ENCODE measurements at regions not wholly inside any gene's neighbourhood (a gene's known extent, or its start where the extent isn't known, plus 50 kb on each side); places are given as distances from the start of the nearest gene placed in this dataset.
A peak's percentile ranks its signal among the peaks of the same experiment; 100 is the strongest.
"Not testable (repeated sequence)": the region's sequence is repeated elsewhere in the genome, so short reads cannot be mapped to it uniquely, and the experiment has no call there.

GRCh38 chr9:99634186-99634585, 187.5 kb upstream of the NR4A3 start:
- peak in 1 of 2 donors; percentile 7 for DNase-seq

GRCh38 chr9:99635032-99635431, 186.7 kb upstream of the NR4A3 start:
- DNase-seq: no peak

DNA sequence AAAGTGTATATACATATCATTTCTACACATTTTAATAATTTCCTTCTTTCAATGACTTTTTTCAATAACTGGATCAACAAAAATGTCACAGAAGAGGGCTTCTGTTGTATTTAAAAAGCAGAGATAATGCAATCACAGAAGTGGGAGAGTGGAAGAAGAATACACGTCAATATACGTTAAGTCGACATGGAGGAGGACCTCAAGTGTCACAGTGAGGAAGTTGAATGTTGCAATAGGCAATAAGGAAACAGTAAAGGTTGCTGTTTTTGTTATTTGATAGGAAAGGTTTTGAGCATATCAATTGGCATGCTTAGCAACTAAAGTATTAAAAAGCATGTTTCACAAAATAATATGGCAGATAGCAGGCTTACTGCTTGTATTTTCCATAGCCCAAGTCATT, 184.0 kb upstream of the NR4A3 start:
- DNase-seq: no peak

DNA sequence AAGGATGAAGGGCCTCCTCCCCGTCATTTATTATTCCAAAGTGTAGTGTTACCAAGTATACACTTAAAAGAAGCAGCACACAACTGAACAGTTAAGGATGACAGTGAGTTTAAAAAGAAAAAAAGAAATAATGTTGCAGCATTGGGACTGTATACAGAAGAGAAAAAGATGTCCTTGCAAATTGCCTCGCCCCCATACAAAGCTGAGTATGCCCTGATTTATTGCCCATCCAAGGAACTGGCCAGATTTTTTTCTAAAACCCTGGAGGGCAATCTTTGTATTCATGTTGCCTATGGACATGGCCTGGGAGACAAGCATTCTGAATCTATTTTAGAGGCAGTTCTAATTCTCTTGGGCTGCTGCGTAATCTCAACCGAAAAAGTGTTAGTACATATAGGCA, 182.7 kb upstream of the NR4A3 start:
- DNase-seq: no peak

GRCh38 chr9:99647604-99648003, 174.1 kb upstream of the NR4A3 start:
- no peak for DNase-seq

GRCh38 chr9:99650187-99650874, 171.4 kb upstream of the NR4A3 start:
- DNase-seq: no peak

DNA sequence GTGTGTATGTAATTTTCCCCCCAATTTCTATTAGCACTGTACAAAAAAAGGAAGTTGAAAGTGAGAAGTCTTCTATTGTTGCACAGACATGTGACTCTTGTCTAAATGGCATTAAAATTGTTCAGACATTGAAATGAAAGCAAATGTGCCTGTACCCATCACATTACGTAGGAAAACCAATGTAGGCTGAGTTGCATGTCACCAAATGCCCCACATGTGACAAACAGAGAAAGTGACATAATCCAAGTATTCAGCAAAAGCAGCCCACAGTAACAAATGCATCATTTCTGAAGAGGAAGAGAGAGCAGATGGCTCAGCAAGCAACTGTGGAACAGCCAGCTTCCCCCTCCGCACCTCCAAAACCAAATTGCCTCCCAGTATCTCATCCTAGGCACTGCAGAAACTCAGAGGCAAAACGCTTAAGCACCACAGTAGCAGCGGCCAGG, 161.5 kb upstream of the NR4A3 start:
- DNase-seq: peak; percentile 25 to 51

DNA sequence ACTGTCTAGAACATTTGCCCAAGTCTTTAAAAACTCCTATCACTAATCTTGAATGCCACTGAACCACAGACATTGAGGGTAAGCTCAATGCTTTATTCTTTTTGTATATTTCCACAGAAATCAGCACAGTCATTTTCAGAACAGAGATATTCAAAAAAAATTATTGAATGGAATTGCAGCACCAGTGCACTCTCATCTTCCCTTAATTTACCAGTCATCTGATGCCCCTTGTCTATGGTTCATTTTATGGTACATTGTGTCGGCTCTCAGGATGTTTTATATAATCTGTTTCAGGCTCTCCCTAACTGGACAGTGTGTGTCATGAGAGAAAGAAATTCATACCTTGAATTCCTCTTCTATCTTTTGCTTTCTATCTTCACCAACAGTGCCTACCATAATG, 158.4 kb upstream of the NR4A3 start:
- no peak for DNase-seq

GRCh38 chr9:99663856-99664255, 157.8 kb upstream of the NR4A3 start:
- DNase-seq: no peak

- DNase-seq: peak in 1 of 2 donors; percentile 3
These were observed 155.1 kb upstream of the NR4A3 start for GRCh38 chr9:99666571-99666970.

DNA sequence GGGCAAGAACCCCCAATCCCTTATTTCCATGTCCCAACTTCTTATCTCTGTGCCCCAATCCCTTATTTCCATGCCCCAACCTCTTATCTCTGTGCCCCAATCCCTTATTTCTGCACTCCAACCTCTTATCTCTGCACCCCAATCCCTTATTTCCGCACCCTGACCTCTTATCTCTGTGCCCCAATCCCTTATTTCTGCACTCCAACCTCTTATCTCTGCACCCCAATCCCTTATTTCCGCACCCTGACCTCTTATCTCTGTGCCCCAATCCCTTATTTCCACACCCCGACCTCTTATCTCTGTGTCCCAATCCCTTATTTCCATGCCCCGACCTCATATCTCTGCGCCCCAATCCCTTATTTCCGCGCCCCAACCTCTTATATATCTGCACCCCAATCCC, 150.8 kb upstream of the NR4A3 start:
- DNase-seq: not testable (repeated sequence)

GRCh38 chr9:99677281-99677680, 144.4 kb upstream of the NR4A3 start:
- DNase-seq: no peak

GRCh38 chr9:99678566-99678965, 143.1 kb upstream of the NR4A3 start:
- no peak for DNase-seq

- no peak for DNase-seq
These were observed 141.5 kb upstream of the NR4A3 start for GRCh38 chr9:99680191-99680590.

DNA sequence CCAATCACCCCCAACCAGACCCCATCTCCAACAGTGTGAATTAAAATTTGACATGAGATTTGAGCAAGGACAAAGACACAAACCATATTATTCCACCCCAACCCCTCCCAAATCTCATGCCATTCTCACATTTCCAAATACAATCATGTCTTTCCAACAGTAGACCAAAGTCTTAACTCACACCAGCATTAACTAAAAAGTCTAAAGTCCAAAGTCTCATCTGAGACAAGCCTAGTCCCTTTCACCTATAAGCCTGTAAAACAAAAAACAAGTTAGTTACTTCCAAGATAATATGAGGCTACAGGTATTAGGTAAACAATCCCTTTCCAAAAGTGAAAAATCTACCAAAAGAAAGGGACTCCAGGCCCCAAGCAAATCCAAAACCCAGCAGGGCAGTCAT, 140.6 kb upstream of the NR4A3 start:
- no peak for DNase-seq

GRCh38 chr9:99682378-99682777, 139.3 kb upstream of the NR4A3 start:
- DNase-seq: no peak

- no peak for DNase-seq
These were observed 138.8 kb upstream of the NR4A3 start for GRCh38 chr9:99682870-99683269.

- DNase-seq: no peak
These were observed 131.1 kb upstream of the NR4A3 start for GRCh38 chr9:99690573-99690972.

DNA sequence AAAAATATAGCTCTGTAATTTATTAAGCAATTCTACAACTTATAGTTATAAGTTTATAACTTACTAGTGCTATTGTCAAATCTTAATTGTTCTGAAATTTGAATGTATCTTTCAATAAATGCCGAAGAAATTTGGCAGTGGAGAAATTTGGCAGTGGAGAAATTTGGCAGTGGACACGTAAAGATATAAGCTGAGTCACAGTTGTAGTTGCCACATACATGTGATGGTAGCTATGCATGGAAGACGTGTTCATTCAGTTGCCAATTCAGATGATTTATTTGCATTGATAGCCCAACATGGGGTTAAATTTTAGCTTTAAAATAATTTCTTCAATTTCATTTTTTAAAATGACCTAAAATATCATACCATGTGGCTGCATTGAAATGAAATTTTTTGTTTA, 127.8 kb upstream of the NR4A3 start:
- no peak for DNase-seq

- DNase-seq: no peak
These were observed 127.3 kb upstream of the NR4A3 start for GRCh38 chr9:99694393-99694792.

GRCh38 chr9:99699396-99699795, 122.3 kb upstream of the NR4A3 start:
- no peak for DNase-seq

DNA sequence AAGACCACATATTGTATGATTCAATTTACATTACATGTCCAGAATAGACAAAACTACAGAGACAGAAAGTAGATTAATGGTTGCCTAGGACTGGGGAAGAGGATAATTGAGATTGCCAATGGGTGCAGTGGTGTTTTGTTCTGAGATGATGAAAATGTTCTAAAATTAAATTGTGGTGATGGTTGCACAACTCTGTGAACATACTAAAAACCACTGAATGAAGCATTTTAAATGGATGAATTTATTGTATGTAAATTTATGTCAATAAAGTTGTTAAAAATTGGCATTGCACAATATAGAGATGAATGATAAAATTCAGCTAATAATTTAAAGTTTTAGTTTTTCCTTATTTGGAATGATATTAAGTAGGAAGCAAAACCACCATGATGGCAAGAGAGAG, 109.5 kb upstream of the NR4A3 start:
- DNase-seq: no peak

DNA sequence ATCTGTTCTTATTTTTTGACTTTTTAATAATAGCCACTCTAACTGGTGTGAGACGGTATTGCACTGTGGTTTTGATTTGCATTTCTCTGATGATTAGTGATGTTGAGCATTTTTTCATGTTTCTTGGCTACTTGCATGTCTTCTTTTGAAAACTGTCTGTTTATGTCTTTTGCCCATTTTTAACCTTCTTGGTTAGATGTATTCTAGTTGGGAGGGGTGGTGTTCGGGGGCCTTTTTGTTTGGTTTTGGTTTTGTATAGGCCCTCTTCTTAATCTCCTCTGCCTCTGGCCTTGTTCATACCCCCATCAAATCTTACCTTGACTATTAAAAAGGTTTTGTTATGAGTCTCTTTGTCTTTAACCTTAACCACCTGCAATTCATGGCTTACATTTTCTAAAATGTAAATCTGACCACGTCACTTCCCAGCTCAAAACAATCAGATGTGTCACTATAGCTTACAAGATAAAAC, 107.8 kb upstream of the NR4A3 start:
- DNase-seq: no peak

DNA sequence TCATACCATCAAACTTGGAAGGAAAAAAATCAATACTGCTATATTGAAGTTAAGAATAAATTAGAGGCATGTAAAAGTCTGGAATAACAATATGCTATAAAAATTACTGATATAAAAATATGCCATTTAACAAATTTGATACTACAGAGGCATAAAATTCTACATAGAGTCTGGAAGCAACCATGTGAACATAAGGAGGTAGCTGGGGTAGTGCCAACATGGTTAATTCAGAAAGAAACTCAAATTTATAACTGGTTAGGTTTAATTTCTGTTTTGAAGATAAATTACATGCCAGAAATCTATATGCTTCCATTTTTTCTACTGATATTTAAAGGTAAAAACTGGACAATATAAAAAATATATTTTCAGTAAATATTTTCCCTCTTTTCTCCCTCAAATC, 103.1 kb upstream of the NR4A3 start:
- no peak for DNase-seq

- DNase-seq: peak in 1 of 2 donors; percentile 44
These were observed 101.1 kb upstream of the NR4A3 start for GRCh38 chr9:99720455-99721050.

Measured in CD4-positive, alpha-beta T cell treated with Interleukin-4 for 1 hour (primary cell).